HT1080 (cell line): ENCODE measurements at regions not wholly inside any gene's neighbourhood (a gene's known extent, or its start where the extent isn't known, plus 50 kb on each side); places are given as distances from the start of the nearest gene placed in this dataset.
"Not testable (repeated sequence)": the region's sequence is repeated elsewhere in the genome, so short reads cannot be mapped to it uniquely, and the experiment has no call there.

Experiments used
- DNase-seq: peaks from one replicate; pipeline ENCODE4 v3.0.0-alpha.2; 2015; ENCODE audit warnings: low read depth

GRCh38 chr5:33205079-33205478, 235.7 kb upstream of the TARS1 start:
- DNase-seq: no peak

- no peak for DNase-seq
These were observed 234.9 kb upstream of the TARS1 start for GRCh38 chr5:33205727-33206410.

GRCh38 chr5:33206962-33207506, 233.7 kb upstream of the TARS1 start:
- DNase-seq: no peak

GRCh38 chr5:33209252-33209651, 231.5 kb upstream of the TARS1 start:
- no peak for DNase-seq

- not testable (repeated sequence) for DNase-seq
These were observed 230.5 kb upstream of the TARS1 start for GRCh38 chr5:33210221-33210620.

- DNase-seq: no peak
These were observed 229.8 kb upstream of the TARS1 start for GRCh38 chr5:33210978-33211377.

- no peak for DNase-seq
These were observed 228.3 kb upstream of the TARS1 start for GRCh38 chr5:33212439-33212838.

- DNase-seq: no peak
These were observed 227.9 kb upstream of the TARS1 start for GRCh38 chr5:33212900-33213299.

GRCh38 chr5:33223563-33224284, 217.0 kb upstream of the TARS1 start:
- DNase-seq: no peak

- no peak for DNase-seq
These were observed 216.3 kb upstream of the TARS1 start for GRCh38 chr5:33224285-33224961.

- no peak for DNase-seq
These were observed 213.5 kb upstream of the TARS1 start for GRCh38 chr5:33227247-33227646.

- DNase-seq: no peak
These were observed 213.0 kb upstream of the TARS1 start for GRCh38 chr5:33227746-33228145.

GRCh38 chr5:33228149-33228548, 212.6 kb upstream of the TARS1 start:
- DNase-seq: no peak

- DNase-seq: no peak
These were observed 211.5 kb upstream of the TARS1 start for GRCh38 chr5:33229216-33229615.

- DNase-seq: no peak
These were observed 210.2 kb upstream of the TARS1 start for GRCh38 chr5:33230467-33231078.

- DNase-seq: no peak
These were observed 209.5 kb upstream of the TARS1 start for GRCh38 chr5:33231214-33231710.

- no peak for DNase-seq
These were observed 208.8 kb upstream of the TARS1 start for GRCh38 chr5:33231935-33232334.

GRCh38 chr5:33232731-33233505, 207.8 kb upstream of the TARS1 start:
- no peak for DNase-seq

GRCh38 chr5:33235304-33235703, 205.5 kb upstream of the TARS1 start:
- no peak for DNase-seq

GRCh38 chr5:33235824-33236223, 204.9 kb upstream of the TARS1 start:
- no peak for DNase-seq

GRCh38 chr5:33237471-33237870, 203.3 kb upstream of the TARS1 start:
- DNase-seq: no peak
